K562 (cell line): ENCODE measurements at regions not wholly inside any gene's neighbourhood (a gene's known extent, or its start where the extent isn't known, plus 50 kb on each side); places are given as distances from the start of the nearest gene placed in this dataset.

Experiments
- ARID3A ChIP-seq: IDR thresholded peaks from 2 replicates; pipeline ENCODE4 v1.6.1; 2012; ENCODE audit warnings: low read depth, low read length, improper control_type of control experiment, borderline replicate concordance
- CTCF ChIP-seq, 3 experiments: IDR thresholded peaks in 2 of 3; conservative IDR thresholded peaks in 1 of 3; 2 replicates each; pipeline ENCODE4 v1.5.1; 2011 to 2012; ENCODE audit warnings: low read length in 3 of 3, mild to moderate bottlenecking in 3 of 3, control low read depth in 2 of 3, improper control_type of control experiment in 1 of 3, inconsistent platforms in 1 of 3, low read depth in 1 of 3, mixed read lengths in 1 of 3, moderate library complexity in 1 of 3; ENCODE audit not compliant: insufficient read depth in 2 of 3
- EP300 ChIP-seq: IDR thresholded peaks from 2 replicates; pipeline ENCODE4 v1.6.1; 2012; ENCODE audit warnings: low read length, improper control_type of control experiment
- EZH2 ChIP-seq: IDR thresholded peaks from 2 replicates; pipeline ENCODE4 v1.6.1; 2012; ENCODE audit warnings: low read depth, mild to moderate bottlenecking, inconsistent platforms, low read length, borderline replicate concordance
- GABPA ChIP-seq: fragments of 200-800 bp; sonication (Bioruptor generic); conservative IDR thresholded peaks from 2 replicates; pipeline ENCODE4 v1.6.1; 2016; ENCODE audit warnings: low read depth, missing genetic modification characterization, missing compliant biosample characterization
- HMGXB4 ChIP-seq: sonication (generic); formaldehyde crosslinking; IDR thresholded peaks from 2 replicates; pipeline ENCODE4 v1.8.1; 2023; ENCODE audit warnings: mild to moderate bottlenecking, missing genetic modification reagents
- LCOR ChIP-seq: sonication (generic); formaldehyde crosslinking; IDR thresholded peaks from 2 replicates; pipeline ENCODE4 v1.8.0; 2022; ENCODE audit warnings: mild to moderate bottlenecking, missing genetic modification reagents
- NFXL1 ChIP-seq: fragments of 450-650 bp; formaldehyde crosslinking; IDR thresholded peaks from 2 replicates; pipeline ENCODE4 v1.4.0; 2021; ENCODE audit warnings: mild to moderate bottlenecking
- POLR2A ChIP-seq: fragments of 450-650 bp; conservative IDR thresholded peaks from 2 replicates; pipeline ENCODE4 v1.6.1; 2016
- SAP30 ChIP-seq: fragments of 200-600 bp; sonication (generic); IDR thresholded peaks from 2 replicates; pipeline ENCODE4 v1.6.1; 2012; ENCODE audit warnings: borderline replicate concordance, low read depth, mild to moderate bottlenecking, moderate library complexity, low read length, control low read depth, inconsistent platforms; ENCODE audit not compliant: insufficient read depth, poor library complexity, severe bottlenecking
- TAL1 ChIP-seq: fragments of 450-650 bp; IDR thresholded peaks from 2 replicates; pipeline ENCODE4 v1.6.1; 2016; ENCODE audit warnings: mild to moderate bottlenecking

GRCh38 chr4:126271292-126271691 is 956.5 kb downstream of the FAT4 start:
- no peak for TF ChIP-seq CTCF (IDR thresholded peaks at IDR 0.05 in 2 of 3, conservative IDR thresholded peaks at IDR 0.05 in 1 of 3; ENCODE audit: insufficient read depth in 2 of 3, low read depth in 1 of 3, low read length in 3 of 3)
- no peak for TF ChIP-seq POLR2A
- no peak for TF ChIP-seq NFXL1
- no peak for TF ChIP-seq TAL1
- TF ChIP-seq EZH2 = no peak
- TF ChIP-seq EP300 = no peak
- TF ChIP-seq GABPA (tag) = no peak
- no peak for TF ChIP-seq HMGXB4 (CRISPR knock-in tag)
- no peak for TF ChIP-seq LCOR (CRISPR knock-in tag)
- TF ChIP-seq SAP30 = no peak
- no peak for TF ChIP-seq ARID3A
